Central memory CD8-positive, alpha-beta T cell (primary cell): ENCODE measurements at regions not wholly inside any gene's neighbourhood (a gene's known extent, or its start where the extent isn't known, plus 50 kb on each side); places are given as distances from the start of the nearest gene placed in this dataset.
"Not testable (repeated sequence)": the region's sequence is repeated elsewhere in the genome, so short reads cannot be mapped to it uniquely, and the experiment has no call there.

ENCODE experiments used
- ATAC-seq: fragments of 150-1000 bp; cut with Tn5 transposase; replicated peaks from 2 replicates; pipeline ENCODE4 v1.10.0; 2022; ENCODE audit warnings: mild to moderate bottlenecking, moderate FRiP score, moderate number of reproducible peaks; ENCODE audit not compliant: poor library complexity, severe bottlenecking; ENCODE audit errors: extremely low read depth
- DNase-seq, 2 donors: peaks; one replicate each; pipeline ENCODE4 v3.0.0; 2021; ENCODE audit warnings: low spot score in 2 of 2
- H3K27ac Mint-ChIP-seq: one replicate; pipeline ENCODE4 v1.8.0; 2022; ENCODE audit warnings: low read depth, mild to moderate bottlenecking, moderate library complexity, mixed read lengths
- H3K27me3 Mint-ChIP-seq: one replicate; pipeline ENCODE4 v1.8.0; 2022; ENCODE audit warnings: mixed read lengths
- H3K36me3 Mint-ChIP-seq: one replicate; pipeline ENCODE4 v1.8.0; 2022; ENCODE audit warnings: mild to moderate bottlenecking, moderate library complexity, mixed read lengths; ENCODE audit not compliant: insufficient read depth
- H3K4me1 Mint-ChIP-seq: one replicate; pipeline ENCODE4 v1.8.0; 2022; ENCODE audit warnings: mixed read lengths
- H3K4me3 Mint-ChIP-seq: one replicate; pipeline ENCODE4 v1.8.0; 2022; ENCODE audit warnings: mild to moderate bottlenecking, moderate library complexity, mixed read lengths
- H3K9me3 Mint-ChIP-seq: one replicate; pipeline ENCODE4 v1.8.0; 2022; ENCODE audit warnings: mixed read lengths

DNA sequence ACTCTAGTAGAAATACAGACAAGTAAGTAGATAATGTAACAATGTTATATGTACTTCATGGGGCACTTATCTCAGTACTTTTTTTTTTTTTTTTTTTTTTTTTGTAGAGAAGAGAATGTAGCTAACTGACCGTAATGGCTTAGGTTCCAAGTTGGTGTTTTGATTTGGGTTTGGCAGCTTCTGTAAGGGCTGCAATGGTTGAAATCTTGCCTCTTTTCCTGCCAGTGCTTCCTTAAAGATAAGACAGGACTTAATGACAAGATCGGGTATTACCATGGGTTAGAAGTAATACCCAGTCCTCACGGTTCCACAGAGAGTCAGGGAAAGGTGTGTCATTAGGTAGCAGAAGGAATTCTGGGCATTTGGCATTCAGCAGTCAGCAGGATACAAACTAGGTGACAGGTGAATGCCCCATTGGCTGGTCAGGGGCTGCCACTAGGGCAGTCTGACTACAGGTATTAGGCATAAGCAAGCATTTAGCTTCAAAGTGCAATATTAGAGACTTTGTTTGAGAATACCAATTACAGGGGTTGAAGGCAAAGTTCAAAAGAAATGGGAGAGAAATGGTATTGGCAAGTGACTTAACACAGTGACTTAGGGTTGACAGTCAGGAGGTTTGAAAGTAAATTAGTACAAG lies 189.4 kb upstream of the RND3 start:
- H3K36me3 Mint-ChIP-seq, result no peaks in the 10 kb centered on the region
- peaks cover 11% of the 10 kb centered on the region for H3K9me3 Mint-ChIP-seq
- H3K27me3 Mint-ChIP-seq, result no peaks in the 10 kb centered on the region
- ATAC-seq, result no peak
- H3K4me1 Mint-ChIP-seq, result no peaks in the 10 kb centered on the region
- H3K27ac Mint-ChIP-seq, result no peak overlapping the region
- no peak overlapping the region for H3K4me3 Mint-ChIP-seq
- no peak for DNase-seq

DNA sequence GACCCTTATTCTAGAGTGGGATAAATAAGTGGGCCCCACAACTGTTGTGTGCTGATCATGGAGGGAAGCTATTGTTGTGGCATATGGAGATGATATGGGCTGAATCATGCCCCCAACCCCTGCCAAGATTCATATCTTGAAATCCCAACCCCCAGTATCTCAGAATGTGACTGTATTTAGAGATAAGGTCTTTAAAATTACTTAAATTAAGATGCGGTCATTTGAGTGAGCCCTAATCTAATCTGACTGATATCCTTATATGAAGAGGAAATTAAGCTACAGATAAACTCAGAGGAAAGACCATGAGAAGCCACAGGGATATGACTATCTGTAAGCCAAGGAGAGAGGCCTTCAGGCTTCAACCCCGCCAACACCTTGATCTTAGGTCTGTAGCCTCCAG lies 188.3 kb upstream of the RND3 start:
- Mint-ChIP-seq H3K4me1 (no peaks in the 10 kb centered on the region), H3K27ac (no peak overlapping the region), H3K9me3 (peaks cover 5% of the 10 kb centered on the region), H3K4me3 (no peak overlapping the region), H3K27me3 (no peaks in the 10 kb centered on the region), H3K36me3 (no peaks in the 10 kb centered on the region)
- DNase-seq, result no peak
- ATAC-seq, result no peak

DNA sequence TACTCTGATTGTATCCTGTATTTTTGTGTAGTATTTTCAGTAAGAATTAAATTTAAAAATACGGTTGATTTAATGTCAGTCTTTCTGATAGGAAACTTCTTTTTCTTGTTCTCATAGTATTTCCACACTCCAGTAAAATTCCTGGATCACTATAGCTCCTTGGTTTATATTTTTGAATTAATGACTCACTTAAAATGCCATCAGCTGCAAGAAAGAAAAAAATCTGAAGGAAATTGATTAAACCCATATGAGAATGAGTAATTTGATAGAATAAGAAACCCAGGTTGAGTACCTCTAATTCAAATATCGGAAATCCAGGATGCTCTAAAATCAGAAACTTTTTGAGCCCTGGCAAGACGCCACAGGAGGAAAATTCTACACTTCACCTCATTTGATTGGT lies 186.8 kb upstream of the RND3 start:
- H3K4me3 Mint-ChIP-seq, result no peak overlapping the region
- ATAC-seq, result no peak
- H3K4me1 Mint-ChIP-seq, result no peaks in the 10 kb centered on the region
- no peaks in the 10 kb centered on the region for H3K27me3 Mint-ChIP-seq
- H3K27ac Mint-ChIP-seq, result no peak overlapping the region
- no peaks in the 10 kb centered on the region for H3K36me3 Mint-ChIP-seq
- peaks cover 3% of the 10 kb centered on the region for H3K9me3 Mint-ChIP-seq
- DNase-seq, result no peak

DNA sequence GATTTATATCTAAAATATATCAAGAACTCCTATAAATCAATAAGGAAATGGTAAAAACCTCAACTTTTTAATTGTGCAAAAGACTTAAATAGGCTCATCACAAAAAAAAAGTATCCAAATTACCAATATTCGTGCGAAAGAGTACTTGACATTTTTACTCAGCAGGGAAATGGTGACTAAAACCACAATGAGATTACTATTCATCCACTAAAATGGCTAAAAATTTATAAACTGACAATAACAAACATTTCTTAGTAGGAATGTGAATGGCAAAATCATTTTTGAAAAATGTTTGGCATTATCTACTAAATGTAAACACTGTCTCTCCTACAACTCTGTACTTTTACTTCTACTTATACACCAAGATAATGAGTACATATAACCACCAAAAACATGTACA lies 184.8 kb upstream of the RND3 start:
- Mint-ChIP-seq H3K9me3 (peaks cover 8% of the 10 kb centered on the region), H3K27ac (no peak overlapping the region), H3K4me3 (no peak overlapping the region), H3K36me3 (no peaks in the 10 kb centered on the region), H3K27me3 (no peaks in the 10 kb centered on the region), H3K4me1 (no peaks in the 10 kb centered on the region)
- ATAC-seq, result no peak
- DNase-seq, result no peak

DNA sequence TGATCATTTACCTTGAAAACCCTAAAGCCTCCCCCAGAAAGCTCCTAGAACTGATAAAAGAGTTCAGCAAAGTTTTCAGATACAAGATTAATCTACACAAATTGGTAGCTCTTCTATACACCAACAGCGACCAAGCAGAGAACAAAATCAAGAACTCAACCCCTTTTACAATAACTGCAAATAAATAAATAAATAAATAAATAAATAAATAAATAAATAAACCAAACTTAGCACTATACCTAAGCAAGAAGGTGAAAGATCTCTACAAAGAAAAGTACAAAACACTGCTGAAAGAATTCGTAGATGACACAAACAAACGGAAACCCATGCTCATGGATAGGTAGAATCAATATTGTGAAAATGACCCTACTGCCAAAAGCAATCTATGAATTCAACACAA lies 182.0 kb upstream of the RND3 start:
- no peaks in the 10 kb centered on the region for H3K4me1 Mint-ChIP-seq
- H3K4me3 Mint-ChIP-seq, result no peak overlapping the region
- H3K27me3 Mint-ChIP-seq, result no peaks in the 10 kb centered on the region
- peaks cover 8% of the 10 kb centered on the region for H3K9me3 Mint-ChIP-seq
- H3K27ac Mint-ChIP-seq, result no peak overlapping the region
- DNase-seq, result no peak
- no peak for ATAC-seq
- no peaks in the 10 kb centered on the region for H3K36me3 Mint-ChIP-seq

DNA sequence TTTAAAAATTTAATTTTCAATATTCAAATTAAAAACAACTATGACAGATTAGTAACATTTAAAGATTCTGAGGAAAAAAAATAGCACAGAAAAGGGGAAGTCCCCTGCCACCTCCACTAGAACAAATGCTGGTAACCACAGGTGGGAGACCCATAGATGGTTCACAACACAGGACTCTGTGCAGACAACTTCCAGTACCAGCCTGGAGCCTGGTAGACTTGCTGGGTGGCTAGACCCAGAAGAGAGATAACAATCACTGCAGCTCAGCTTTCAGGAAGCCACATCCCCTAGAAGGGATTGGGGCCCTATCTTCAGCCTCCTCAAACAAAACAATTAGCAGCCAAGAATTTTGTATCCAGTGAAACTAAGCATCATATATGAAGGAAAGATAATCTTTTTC lies 179.6 kb upstream of the RND3 start:
- not testable (repeated sequence) for H3K4me1 Mint-ChIP-seq, ATAC-seq, H3K4me3 Mint-ChIP-seq, H3K27me3 Mint-ChIP-seq, H3K9me3 Mint-ChIP-seq, DNase-seq, H3K36me3 Mint-ChIP-seq, H3K27ac Mint-ChIP-seq

DNA sequence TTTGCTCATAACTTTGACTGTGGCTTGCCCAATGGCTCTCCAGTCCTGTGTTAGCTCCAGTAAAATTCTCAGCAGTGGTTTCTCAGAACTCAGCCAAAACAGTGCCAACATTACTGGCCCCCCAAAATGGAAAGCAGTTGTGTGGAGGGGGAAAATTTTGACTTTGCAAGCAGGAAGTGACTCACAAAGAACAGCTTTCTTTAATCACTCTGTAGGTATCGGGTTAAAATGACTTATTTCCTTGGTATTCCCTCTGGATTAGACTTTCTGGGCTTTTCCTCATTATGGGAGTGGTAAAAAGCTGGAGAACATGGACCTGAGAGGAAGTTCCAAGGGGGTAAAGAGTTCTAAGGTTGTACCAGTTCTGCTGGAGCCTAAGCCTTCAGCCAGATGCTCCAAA lies 175.7 kb upstream of the RND3 start:
- Mint-ChIP-seq H3K4me3 (no peak overlapping the region), H3K4me1 (no peaks in the 10 kb centered on the region), H3K27ac (no peak overlapping the region), H3K9me3 (peaks cover 16% of the 10 kb centered on the region), H3K36me3 (no peaks in the 10 kb centered on the region), H3K27me3 (no peaks in the 10 kb centered on the region)
- DNase-seq, result no peak
- ATAC-seq, result no peak

DNA sequence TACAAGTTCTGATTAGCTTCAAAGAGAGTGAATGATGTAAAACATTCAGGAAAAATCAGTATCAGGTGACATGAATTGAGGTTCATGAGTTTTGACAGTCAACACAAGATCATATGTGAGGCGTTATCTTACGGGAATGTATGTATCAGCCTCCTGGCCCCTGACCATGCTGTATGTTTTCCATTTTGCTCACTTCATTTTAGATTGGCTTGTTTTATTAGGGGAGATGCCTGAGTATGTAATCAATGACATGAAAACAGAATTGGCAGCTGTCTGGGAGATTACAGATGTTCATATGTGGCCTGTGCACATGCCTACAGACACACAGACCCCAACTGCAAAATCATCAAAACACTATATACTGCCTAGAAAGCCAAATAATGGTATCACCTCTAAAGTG lies 168.5 kb upstream of the RND3 start:
- peaks cover 9% of the 10 kb centered on the region for H3K9me3 Mint-ChIP-seq
- H3K27ac Mint-ChIP-seq, result no peak overlapping the region
- DNase-seq (no peak), ATAC-seq (no peak)
- no peaks in the 10 kb centered on the region for H3K27me3 Mint-ChIP-seq
- H3K36me3 Mint-ChIP-seq, result no peaks in the 10 kb centered on the region
- H3K4me3 Mint-ChIP-seq, result no peak overlapping the region
- no peaks in the 10 kb centered on the region for H3K4me1 Mint-ChIP-seq

DNA sequence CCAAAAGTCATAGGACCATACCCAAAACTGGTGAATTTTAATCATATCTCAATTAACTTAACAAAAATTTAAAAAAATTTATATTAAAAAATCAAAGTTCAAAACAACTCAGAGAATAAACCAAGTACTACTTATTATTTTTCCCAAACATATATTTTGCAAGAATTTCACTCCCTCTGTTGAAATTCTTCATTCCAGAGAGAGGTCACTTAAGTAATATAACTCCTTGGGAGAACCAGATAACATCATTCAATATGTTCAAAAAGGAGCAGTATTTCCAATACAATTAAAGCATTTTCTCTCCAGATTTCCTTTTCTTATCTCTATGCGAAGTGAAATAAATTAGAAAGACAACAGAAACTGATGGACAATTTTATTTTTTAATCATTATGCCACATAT lies 165.9 kb upstream of the RND3 start:
- Mint-ChIP-seq H3K4me3 (no peak overlapping the region), H3K9me3 (peaks cover 7% of the 10 kb centered on the region), H3K27me3 (no peaks in the 10 kb centered on the region), H3K36me3 (no peaks in the 10 kb centered on the region), H3K4me1 (no peaks in the 10 kb centered on the region), H3K27ac (no peak overlapping the region)
- no peak for DNase-seq
- ATAC-seq, result no peak

DNA sequence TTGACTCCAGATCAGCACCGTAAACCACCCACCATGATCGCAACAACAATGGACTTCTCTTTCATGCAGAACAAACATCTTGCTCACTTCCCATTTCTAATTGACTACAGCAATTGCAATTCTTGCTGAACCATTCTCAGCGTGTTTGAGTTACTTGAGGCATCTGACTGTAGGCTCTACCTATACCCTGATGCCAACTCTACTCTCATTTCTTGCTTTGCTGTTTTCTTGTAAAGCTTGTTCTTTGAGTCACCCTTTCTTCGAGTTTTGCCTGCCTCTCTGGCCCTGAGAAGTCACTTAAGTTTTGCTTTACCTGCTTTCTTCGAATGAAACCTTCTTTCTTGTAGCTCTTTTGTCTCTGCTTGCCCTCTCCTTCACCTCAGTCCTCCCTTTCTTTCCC lies 160.5 kb upstream of the RND3 start:
- no peak for ATAC-seq
- no peaks in the 10 kb centered on the region for H3K4me1 Mint-ChIP-seq
- DNase-seq, result no peak
- peaks cover 16% of the 10 kb centered on the region for H3K9me3 Mint-ChIP-seq
- H3K27ac Mint-ChIP-seq, result no peak overlapping the region
- H3K4me3 Mint-ChIP-seq, result no peak overlapping the region
- no peaks in the 10 kb centered on the region for H3K36me3 Mint-ChIP-seq
- H3K27me3 Mint-ChIP-seq, result no peaks in the 10 kb centered on the region

DNA sequence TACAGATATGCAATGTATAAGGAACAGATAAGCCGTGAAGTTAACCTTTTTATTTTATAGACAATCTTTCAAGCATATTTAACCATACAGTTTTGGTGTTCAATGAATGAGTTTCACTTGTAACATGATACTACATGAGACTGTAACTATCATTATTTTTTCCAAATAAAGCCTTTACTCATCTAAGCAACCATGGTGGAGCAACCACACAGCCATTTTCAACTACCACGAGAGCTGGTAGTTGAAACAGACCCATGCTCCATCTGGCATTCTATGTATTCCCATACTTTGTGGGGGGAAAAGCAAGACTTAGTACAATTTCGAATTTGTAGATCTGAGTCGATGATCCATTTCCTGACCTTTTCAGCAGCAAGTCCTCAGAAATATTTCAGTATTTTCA lies 159.3 kb upstream of the RND3 start:
- ATAC-seq (no peak), DNase-seq (no peak)
- Mint-ChIP-seq H3K4me3 (no peak overlapping the region), H3K27ac (no peak overlapping the region), H3K4me1 (no peaks in the 10 kb centered on the region), H3K36me3 (no peaks in the 10 kb centered on the region), H3K9me3 (peaks cover 16% of the 10 kb centered on the region), H3K27me3 (no peaks in the 10 kb centered on the region)

DNA sequence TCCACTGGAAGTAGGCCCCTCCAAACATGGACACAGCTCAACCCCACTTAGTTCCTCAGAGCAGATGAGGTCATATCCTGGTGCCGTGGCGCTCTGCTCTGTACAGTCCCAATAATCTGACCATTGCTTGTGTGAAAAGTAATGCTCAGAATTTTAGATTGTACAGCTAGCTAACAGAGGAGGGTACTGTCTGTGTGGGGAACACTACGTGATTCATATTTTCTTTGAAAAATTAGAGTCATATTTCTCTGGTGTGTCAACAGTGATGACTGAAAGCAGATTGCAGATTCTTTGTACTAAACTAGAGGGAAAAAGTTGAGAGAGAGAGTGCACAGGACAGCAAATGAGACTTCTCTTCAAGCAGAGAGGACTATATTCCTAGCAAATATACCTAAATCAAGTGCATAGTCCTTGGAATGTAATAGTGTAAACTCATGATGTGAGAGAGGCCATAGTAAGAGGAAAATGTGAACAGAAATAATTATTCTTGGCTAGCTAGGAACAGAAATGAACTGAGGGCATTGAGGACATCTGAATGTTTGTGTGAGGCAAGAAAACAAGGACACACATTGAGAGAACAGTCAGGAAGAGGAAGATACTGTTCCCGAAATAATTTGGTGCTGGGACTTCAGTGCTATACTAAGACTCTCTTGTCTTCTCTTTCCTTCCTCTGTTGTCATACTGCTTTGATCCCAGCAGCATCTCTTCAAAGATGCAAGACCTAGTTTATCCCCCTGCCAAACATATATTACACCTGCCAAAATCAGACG lies 157.0 kb upstream of the RND3 start:
- ATAC-seq (no peak), DNase-seq (no peak)
- no peaks in the 10 kb centered on the region for H3K36me3 Mint-ChIP-seq
- no peaks in the 10 kb centered on the region for H3K4me1 Mint-ChIP-seq
- no peaks in the 10 kb centered on the region for H3K27me3 Mint-ChIP-seq
- H3K27ac Mint-ChIP-seq, result no peak overlapping the region
- no peak overlapping the region for H3K4me3 Mint-ChIP-seq
- peaks cover 16% of the 10 kb centered on the region for H3K9me3 Mint-ChIP-seq

DNA sequence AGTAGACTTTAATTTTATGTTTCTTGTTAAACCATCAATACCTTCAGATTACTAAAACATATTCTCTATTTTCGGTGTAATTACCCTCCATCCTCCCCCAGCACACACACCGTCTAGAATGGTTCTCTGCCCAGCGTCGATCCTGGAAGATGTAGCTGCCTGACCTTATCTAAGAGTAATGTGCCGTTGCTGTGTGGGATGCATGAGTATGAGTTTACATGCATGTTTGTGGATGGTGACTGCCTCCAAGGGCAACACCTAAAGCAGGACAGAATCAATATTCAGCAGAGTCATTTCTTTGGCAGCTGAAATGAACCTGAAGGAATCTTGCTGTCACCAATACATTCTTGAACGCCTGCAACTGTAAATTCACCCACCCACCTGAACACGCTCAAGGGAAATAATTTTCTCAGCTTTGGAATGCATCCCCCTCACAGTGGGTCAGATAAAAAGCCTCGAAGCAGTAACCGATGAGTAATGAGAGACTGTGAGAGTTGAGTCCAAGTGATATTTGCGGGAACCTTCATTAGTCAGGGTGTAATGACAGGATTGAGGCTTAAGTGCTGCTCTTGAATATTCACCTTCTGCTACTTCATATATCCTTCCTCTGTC lies 155.8 kb upstream of the RND3 start:
- no peak for DNase-seq
- no peak overlapping the region for H3K4me3 Mint-ChIP-seq
- no peaks in the 10 kb centered on the region for H3K36me3 Mint-ChIP-seq
- no peak overlapping the region for H3K27ac Mint-ChIP-seq
- H3K27me3 Mint-ChIP-seq, result no peaks in the 10 kb centered on the region
- ATAC-seq, result no peak
- H3K4me1 Mint-ChIP-seq, result no peaks in the 10 kb centered on the region
- H3K9me3 Mint-ChIP-seq, result peaks cover 10% of the 10 kb centered on the region
